Activated CD4-positive, CD25-positive, alpha-beta regulatory T cell treated with anti-CD3 and anti-CD28 coated beads, Interleukin-2, amount 50 U/mL, for 72 hours (primary cell): ENCODE measurements at regions not wholly inside any gene's neighbourhood (a gene's known extent, or its start where the extent isn't known, plus 50 kb on each side); places are given as distances from the start of the nearest gene placed in this dataset.
"Not testable (repeated sequence)": the region's sequence is repeated elsewhere in the genome, so short reads cannot be mapped to it uniquely, and the experiment has no call there.

Source experiments
- DNase-seq: peaks from one replicate; pipeline ENCODE4 v3.0.0; 2021

GRCh38 chr5:62046191-62046590 lies 259.8 kb upstream of the KIF2A start:
- DNase-seq: no peak

DNA sequence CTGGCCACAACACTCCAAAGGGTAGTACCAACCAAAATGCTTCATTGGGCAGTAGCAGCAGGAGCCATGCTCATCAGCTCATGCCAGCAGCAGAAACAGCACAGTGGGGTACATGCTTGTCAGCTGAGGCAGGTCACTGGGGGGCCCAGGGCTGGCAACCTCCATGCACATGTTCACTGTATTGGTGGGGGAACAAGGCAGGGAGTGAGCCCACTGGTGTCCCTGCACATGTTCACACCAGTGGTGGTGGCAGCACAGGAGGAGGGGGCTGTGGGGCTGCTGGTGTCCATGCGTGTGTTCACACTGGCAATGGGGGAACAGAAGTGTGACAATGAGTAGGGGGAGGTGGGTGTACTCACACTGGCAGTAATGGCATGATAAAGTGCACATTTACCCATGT lies 254.3 kb upstream of the KIF2A start:
- DNase-seq: no peak

DNA sequence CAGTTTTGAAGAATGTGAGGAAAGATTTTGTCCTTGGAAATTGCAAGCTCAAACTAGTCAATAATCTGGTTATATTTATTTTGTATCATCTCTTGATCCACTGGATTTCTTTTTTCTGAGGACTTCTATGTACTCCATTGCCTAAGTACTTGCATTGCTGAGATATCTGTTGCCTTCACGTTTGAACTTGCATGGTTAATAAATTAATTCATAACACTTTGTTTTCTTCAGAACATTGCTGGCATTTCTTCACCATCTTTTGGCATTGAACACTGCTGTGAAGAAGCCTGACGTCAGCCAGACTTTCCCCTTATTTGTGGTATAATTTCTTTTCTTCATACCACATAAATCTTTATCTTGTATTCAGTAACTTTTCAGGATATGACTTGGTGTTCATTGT lies 246.0 kb upstream of the KIF2A start:
- no peak for DNase-seq

- no peak for DNase-seq
Observed at GRCh38 chr5:62065050-62065449, 241.0 kb upstream of the KIF2A start.

GRCh38 chr5:62066761-62067277 lies 239.2 kb upstream of the KIF2A start:
- no peak for DNase-seq

- DNase-seq: no peak
Observed at GRCh38 chr5:62068554-62068953, 237.5 kb upstream of the KIF2A start.

DNA sequence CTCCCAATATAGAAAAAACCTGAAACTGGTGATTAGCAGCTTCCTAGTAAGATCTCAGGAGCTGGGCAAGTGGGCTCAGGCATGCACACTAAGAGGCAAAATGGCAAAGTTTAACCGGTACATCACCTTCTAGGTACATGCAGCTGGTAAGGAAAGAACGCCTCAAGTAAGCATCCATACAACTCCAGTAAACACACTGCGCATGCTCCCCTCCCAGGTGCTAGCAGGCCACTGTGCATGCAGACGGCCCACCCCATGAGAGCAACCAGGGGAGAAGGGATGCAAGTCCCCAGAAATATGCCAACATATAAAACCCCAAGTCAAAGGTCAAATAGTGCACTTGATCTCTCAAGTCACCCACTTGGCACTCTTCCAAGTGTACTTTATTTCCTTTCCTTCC lies 228.6 kb upstream of the KIF2A start:
- no peak for DNase-seq

GRCh38 chr5:62077823-62078550 lies 228.0 kb upstream of the KIF2A start:
- DNase-seq: no peak

DNA sequence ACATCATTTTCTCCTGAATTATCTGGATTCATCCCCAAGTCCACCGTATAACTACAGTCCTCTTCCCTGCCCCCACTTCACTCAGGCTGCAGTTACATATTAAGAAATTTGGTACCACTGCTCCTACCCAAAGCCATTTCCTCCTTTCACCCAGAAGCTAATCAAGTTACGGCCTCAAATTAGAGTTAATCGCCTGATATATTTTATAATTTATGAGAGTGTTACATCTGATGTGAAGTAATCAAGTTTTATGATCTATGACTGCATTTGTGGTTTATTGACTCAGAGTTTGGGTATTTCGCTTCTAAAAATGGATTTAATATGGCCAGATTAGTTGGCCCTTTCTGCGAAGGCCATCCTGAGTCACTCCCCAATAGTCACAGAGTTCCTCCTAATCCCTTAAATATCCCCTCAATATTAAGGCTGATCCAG lies 223.6 kb upstream of the KIF2A start:
- no peak for DNase-seq

DNA sequence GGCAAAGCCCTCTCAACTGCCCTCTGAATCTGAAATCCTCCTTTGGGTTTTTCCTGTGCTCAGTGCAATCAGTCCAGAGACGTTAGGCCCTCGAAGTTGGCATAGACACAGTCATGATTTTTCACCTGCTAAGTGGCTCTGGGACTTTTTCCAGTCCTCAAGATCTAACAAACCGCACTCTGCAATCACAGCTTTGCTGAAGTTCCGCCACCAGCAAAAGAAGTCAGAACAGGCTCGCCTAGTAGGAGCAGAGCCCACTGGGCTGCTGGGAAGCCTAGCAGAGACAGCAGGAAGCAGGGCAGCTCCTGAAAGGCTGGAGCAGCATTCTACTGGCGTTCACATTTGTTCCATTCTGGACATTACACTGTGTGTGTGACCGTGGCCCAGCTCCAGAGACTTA lies 222.8 kb upstream of the KIF2A start:
- no peak for DNase-seq

- no peak for DNase-seq
Observed at GRCh38 chr5:62083661-62084060, 222.3 kb upstream of the KIF2A start.

DNA sequence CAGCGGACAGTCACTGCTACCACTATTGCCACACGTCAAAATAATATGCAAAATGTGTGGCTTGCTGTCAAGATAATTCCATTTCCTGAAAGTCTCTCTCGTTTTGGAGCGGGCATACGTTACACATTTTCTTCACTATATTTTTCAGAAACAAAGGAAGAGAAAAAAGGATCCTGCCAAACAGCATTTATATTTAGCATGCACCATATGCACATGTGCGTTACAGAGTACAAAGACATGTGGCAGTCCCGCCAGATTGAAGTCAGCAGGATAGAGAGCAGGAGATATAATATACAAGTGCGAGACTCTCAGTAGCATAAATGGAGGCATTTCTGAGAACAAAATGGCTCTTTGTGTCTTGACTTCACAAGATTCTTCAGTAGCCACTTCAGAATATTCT lies 221.6 kb upstream of the KIF2A start:
- no peak for DNase-seq

GRCh38 chr5:62090953-62091352 lies 215.1 kb upstream of the KIF2A start:
- no peak for DNase-seq

DNA sequence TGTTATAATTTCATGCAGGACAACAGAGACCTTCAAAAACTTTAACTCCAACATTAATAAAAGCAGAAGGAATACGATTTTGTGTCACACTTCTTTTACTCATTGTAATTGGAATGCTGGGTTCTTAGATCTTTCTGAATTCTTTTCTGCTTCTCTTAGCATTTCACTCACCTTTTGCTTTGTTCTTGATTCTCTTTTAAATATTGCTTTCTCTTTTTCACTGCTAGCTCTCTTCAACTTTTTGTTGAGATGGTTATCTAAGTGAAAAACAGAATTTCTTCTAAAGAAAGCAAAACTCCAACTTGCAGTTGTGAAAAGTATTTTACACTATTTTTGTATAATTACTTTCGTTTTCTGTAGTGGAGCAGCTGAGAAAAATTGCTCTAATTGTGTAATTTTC lies 212.6 kb upstream of the KIF2A start:
- DNase-seq: no peak

DNA sequence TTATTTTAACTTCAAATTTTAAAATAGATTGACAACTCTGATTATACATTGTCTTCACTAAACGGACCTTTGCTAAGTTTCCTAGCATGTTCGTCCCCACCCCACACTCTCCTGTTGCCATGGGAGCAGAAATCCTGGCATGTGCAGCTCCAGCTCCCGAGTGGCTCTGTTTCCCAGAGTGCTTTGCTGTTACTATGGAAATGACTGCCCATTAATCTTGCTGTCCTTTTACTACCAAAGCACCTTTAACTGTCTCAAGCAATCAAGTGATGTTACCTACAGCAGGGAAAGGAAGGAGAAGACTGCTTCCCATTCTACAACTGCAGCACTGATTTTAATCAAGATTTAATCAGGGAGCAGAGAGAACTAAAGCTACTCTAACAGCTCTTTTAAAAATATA lies 212.0 kb upstream of the KIF2A start:
- no peak for DNase-seq

DNA sequence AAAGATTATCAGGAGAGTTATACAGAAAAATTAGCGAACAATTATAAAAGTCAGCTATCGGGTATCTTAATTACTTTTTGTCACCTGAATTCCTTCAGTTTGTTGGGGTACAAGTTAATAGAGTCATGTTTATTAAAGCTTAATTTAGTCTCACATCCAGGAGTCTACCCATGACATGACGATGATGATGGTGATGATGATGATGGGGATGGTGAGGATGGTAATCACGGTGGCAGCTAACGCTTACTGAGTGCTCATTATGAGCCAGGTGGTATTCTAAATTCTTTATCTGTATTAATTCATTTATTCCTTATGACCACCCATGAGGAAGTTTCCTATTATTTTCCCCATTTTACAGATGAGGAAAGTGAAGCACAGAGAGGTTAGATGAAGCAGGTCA lies 208.6 kb upstream of the KIF2A start:
- no peak for DNase-seq

DNA sequence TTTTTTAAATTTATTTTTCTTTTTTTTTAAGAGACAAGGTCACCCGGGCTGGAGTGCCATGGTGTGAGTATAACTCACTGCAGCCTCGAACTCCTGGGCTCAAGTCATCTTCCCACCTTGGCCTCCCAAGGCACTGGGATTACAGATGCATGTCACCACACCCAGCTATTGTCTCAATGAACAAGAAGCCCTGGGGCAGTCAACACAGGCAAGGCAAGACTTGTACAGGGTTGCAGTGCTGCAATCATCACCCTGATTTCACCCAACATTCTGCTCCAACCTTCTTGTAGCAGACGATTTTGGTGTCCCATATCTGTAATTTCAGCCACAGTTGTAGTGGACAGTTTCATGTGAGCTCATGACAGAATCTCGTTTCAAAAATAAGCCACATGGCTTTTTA lies 205.8 kb upstream of the KIF2A start:
- no peak for DNase-seq

- not testable (repeated sequence) for DNase-seq
Observed at GRCh38 chr5:62103863-62104262, 202.1 kb upstream of the KIF2A start.

DNA sequence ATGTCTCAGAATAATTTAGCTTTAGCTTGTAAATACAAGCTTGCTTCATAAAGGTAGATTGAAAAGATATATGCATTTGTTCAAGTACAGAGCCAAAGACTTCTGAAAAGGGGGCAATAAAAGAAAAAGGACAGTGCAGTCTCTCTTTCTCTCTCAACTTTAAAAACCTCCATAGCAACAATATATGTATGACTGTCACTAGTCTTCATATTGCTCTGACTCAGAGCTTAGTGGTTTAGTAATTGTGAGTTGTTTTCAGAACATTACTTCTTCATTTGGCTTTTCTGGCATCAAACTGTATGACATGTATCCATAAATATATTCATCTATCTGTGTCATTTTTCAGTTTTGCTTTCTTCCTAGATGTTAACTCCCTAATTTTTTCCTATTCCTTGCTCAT lies 194.6 kb upstream of the KIF2A start:
- DNase-seq: no peak

DNA sequence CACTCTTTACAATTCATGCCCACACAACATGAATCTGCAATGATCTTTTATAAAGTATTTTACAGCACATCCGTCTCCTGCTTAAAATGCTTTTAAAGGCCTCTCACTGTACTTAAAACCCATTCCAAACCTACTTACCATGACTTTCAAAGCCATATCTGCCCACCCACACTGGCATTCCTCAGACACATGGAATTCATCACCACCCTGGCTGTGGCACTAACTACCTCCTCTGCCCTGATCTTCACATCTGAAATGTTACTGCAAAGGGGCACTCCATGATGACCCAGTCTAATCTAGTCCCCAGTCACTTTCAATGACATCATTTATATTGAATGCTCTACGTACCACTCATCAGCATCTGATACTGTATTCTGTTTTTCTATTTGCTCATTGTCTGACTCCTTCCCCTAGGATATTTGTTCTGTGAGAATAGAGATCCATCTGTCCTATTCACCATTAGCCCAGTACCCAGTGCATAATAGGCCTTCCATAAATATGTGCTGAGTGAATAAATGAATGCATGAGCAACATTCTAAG lies 193.2 kb upstream of the KIF2A start:
- DNase-seq: no peak

GRCh38 chr5:62115014-62115413 lies 191.0 kb upstream of the KIF2A start:
- DNase-seq: no peak

DNA sequence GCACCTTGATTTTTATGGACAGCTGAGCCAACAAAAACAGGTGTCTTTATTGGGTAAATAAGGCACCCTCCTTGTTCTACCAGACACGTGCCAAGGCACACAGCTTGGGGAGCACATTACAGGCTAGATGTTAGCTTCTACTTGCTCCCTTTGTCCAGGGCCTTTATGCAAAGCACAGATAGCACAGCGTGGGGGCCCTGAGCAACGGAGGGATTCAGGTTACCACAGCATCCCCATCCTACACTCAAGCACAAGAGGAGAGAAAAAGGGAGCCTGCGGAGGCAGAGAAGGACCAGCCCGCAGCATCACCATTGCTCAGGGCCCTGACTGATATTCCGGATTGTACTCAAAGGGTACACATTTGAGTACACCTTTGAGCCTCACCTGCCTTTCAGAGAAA lies 181.7 kb upstream of the KIF2A start:
- DNase-seq: no peak

DNA sequence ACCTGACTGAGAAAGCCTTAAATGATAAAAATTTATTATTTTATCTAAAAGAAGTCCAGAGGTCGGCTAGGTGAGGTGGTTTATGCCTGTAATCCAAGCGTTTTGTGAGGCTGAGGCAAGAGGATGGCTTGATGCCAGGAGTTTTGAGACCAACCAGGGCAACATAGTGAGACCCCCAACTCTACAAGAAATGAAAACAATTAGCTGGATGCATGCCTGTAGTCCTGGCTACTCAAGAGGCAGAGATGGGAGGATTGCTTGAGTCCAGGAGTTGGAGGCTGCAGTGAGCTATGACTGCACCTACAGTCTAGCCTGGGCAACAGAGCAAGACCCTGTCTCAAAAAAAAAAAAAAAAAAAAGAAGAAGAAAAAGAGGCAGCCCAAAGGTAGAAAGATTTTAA lies 179.9 kb upstream of the KIF2A start:
- DNase-seq: no peak

DNA sequence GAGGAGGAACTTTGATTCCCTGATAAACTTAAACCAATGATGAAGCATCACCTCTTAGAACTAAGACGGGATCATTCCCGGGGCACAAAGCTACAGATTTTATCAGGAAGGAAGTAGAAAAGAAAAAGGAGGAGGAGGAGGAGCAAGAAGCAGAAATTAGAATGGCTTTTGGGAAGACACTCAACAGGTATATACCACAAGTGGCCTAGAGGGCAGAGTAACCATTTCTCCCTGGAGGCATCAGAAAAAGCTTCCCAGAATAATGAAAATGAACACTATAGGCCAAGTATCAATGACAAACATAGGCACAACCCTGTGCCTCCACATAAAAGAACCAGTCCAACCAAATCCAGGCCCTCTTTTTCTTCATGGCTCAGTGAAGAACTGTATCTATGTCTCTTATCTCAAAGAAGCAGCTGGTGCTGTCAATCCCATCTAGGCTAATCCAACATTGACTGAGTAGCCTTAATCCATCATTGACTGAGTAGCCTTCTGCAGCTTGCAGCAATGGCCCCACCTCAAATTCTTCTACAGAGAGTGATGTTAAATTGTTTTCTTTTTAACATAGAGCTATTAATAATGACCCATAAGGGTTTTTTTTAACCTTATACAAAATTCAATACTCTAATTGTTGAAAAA lies 178.8 kb upstream of the KIF2A start:
- DNase-seq: no peak

DNA sequence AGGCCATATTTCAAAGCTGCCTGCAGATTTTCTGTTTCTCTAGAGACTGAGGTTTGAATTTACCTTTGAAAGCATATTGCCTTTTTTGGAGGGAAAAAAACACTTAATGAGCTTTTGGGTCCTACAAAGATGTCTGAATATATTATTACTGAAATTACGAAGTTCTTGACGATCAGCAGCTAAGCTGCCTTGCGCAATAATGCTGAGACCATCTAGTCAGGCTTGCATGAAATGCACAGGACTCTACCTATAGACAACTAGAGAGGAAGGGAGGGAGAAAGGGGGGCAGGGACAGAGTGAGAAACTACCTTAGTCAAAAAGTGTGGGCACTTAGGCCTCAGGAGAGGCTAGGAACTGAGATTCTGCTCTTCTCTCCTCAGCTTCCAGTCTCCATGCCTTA lies 175.9 kb upstream of the KIF2A start:
- DNase-seq: no peak
